ENCODE measurements at regions not wholly inside any gene's neighbourhood (a gene's known extent, or its start where the extent isn't known, plus 50 kb on each side); places are given as distances from the start of the nearest gene placed in this dataset.
"Not testable (repeated sequence)": the region's sequence is repeated elsewhere in the genome, so short reads cannot be mapped to it uniquely, and the experiment has no call there.

DNA sequence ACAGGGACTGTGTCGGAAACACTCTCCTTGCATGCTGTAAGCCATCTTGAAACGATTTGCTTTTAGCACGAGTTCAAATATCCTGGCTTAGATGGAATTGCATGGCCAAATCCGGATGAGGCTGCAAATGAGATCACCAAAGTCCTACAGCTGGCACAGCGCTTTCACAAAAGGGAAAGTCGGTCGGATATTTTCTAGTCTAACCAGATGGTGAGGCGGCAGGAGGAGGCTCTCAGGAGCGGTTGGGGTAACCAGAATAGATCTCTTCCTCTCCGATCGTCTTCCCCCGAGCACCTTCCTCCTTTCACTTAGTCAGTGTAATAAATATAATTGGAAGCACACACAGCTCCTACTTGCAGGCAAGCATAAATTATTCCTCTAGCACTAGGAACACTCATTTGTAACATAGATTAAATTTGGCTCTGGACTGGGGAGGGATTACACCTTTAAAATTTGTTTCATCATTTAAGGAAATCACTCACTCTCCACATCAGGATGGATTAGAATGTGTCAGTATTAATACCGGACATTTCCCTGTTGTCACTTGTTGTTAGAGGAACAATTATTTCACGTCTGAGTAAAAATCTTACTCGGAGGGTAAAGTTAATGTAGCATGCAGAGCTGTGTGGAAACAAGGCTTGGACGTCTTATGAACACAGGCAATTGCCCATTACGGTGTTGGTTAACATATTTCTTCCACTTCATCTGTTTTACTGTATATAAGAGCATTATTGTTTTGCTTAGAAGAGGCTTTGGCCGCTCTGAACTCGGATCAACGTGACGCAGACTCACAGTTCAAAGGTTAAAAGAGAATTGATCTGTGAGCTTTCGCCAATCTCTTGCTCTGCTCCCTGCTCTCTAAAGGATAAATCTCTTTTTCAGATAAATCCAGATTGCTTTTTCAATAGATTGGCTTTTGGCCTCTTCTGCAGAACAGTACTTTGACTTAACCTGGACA is 857.9 kb downstream of the TYW1 start:
- no peak for DNase-seq

- no peak for DNase-seq
These were observed 858.7 kb downstream of the TYW1 start for GRCh38 chr7:67855322-67855721.

DNA sequence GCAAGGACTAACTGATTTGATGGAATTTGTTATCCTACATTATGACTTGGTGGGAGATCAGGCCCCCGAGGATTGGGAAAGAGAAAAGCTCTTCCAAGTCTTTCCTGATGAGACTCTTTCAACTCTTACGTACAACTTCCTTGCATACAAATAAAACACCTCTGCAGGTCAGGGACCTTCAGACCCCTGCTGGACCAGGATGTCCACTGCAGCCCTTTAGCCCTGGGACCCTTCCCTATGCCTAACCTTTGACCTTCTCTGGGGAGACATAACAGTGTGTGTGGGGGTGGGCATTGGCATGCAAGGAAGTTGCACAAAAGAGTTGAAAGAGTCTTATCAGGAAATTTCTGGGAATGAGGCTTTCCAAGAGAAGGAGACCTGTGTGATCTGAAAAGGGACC is 859.4 kb downstream of the TYW1 start:
- no peak for DNase-seq

DNA sequence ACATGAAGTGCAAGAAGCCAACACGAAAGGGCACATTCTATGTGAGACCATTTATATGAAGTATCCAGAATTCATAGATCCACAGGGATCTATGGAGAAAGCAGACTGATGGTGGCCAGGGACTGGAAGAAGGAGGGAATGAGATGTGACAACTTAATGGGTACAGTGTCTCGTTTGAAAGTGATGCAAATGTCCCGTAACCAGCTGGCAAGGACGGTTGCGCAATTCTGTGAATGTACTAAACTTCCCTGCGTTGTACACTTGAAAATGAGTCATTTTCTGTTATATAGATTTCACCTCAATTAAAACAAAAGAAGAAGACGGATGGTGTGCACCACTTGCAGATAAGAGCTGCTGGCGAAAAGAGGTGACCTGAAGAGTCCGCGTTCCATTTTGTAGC is 861.1 kb downstream of the TYW1 start:
- no peak for DNase-seq

GRCh38 chr7:67858931-67859330 is 862.3 kb downstream of the TYW1 start:
- no peak for DNase-seq

DNA sequence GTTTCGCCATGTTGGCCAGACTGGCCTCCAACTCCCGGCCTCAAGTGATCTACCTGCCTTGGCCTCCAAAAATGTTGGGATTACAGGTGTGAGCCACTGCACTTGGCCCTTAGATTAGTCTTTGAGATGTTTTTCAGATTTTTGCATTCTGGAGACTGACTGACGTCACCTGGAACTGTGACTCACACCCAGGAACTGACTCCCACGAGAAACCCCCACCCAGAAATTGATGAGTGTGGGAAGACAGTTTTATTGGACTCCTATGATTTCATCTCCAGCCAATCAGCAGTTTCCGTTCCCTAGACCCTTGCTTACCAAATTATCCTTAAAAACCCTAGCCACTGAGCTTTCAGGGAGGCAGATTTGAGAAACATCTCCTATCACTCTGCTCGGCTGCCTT is 867.3 kb downstream of the TYW1 start:
- DNase-seq, result no peak

GRCh38 chr7:67866054-67866453 is 869.4 kb downstream of the TYW1 start:
- DNase-seq, result no peak

DNA sequence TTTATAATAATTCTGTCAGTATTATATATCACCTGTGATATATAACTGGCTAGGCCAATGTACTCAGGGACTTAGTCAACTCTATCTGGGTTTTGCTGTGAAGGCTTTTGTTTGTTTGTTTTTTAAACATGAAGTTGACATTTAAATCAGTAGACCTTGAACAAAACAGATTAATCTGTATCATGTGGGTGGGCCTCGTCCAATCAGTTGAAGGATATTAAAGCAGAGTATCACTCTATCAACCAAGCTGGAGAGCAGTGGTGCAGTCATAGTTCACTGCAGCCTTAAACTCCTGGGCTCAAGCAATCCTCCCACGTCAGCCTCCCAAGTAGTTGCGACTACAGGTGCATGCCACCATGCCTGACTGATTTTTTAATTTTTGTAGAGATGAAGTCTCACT is 870.2 kb downstream of the TYW1 start:
- DNase-seq, result no peak

DNA sequence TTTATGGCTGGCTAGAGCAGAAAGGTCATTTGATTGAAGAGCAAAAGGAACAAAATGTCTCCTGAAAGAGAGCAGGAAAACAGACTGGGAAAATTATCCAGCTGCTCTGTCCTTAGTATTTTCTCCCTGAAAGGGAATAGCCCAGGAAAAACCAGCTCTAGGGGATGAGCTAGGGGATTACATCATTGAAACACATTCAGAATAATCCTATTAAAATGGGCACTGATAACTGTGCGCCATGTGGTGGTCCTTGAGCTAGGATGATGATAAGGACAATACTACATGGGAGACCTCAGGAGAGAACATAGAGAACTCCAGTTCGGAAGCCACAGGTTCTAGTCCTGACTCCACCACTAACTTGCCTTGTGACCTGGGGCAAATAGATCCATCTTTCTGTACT is 873.8 kb downstream of the TYW1 start:
- no peak for DNase-seq

DNA sequence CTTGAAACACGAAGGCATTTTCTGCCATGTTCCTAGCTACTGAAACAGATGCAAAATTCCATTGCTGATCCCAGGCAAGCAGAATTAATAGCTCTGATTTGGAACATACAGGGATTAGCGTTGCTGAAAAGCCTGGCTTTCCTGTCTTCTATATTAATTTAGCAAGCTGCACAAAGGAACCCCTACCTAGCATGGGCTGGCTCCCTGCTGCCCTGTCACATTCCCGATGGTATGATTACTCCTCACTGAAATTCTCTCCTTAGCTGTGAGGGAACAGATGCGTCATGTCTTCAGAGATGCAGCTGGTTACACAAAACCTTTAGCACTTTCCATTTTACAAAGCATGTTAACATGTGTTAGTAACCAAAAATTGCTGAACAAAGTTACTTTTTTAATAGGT is 878.9 kb downstream of the TYW1 start:
- no peak for DNase-seq

DNA sequence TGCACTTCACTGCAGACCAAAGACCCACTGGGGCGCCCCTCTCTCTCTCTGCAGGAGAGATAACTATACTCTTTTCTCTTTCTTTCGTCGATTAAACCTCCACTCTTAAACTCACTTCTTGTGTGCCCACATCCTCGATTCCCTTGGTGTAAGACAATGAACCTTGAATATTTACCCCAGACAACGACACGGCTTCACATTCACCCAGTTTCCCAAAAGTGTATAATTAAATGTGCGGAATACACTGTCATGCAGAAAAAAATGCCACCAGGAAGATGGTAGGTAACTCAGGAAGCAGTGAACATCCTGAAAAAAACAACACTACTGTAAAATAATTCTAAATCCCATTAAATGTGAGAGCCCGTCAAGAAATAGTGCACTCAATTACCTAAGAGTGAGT is 882.2 kb downstream of the TYW1 start:
- no peak for DNase-seq

- DNase-seq, result no peak
These were observed 886.2 kb downstream of the TYW1 start for GRCh38 chr7:67882843-67883242.

- no peak for DNase-seq
These were observed 893.7 kb downstream of the TYW1 start for GRCh38 chr7:67890316-67890715.

GRCh38 chr7:67894746-67895145 is 898.1 kb downstream of the TYW1 start:
- no peak for DNase-seq

DNA sequence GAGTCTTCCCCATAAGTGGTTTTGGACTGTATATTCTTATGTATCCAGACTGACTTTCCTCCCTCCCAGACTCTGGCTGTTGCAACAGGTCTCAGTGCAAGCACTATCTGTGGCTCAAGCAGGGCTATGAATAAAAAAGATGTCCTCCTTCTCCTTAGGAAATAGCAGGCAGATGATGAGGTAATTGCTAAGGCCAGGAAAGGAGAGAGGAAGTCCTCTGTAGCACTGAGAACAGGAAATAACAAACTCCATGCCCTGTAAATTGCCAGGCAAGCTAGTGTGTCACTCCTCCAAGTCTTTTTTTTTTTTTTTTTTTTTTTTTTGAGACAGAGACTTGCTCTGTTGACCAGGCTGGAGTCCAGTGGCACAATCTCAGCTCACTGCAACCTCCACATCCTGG is 900.1 kb downstream of the TYW1 start:
- no peak for DNase-seq

- no peak for DNase-seq
These were observed 903.8 kb downstream of the TYW1 start for GRCh38 chr7:67900456-67900855.

DNA sequence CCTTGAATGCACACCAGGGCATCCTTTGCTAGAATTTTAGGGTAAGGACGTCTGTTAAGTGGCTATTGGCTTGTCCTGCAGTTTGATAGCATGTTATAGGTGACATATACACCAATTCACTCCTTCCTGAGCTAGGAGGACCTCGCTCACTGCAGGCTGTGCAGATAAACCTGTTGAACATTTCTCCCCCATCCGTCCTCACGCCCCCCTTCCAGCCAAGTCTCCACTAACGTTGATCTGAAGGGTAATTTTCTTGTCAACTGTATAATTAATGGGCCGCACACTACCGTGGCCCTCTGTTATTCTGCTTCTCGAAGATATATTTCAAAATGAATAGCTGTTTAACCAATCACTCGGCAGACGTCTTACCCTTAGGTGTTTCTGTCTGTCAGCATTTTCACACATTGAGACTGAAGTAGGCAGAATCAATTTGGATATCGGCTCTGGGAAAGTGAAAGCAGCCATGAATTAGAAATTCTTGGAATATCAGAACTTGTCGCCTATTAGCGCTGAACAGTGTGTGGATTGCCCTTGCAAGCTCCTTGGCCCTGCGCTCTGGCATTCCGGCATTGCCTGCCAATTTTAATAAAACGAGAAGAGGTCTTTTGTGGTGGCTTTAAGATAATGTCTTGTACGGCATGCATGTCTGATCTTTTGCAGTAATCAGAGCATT is 905.3 kb downstream of the TYW1 start:
- DNase-seq, result no peak

GRCh38 chr7:67907792-67908191 is 911.2 kb downstream of the TYW1 start:
- DNase-seq, result no peak

DNA sequence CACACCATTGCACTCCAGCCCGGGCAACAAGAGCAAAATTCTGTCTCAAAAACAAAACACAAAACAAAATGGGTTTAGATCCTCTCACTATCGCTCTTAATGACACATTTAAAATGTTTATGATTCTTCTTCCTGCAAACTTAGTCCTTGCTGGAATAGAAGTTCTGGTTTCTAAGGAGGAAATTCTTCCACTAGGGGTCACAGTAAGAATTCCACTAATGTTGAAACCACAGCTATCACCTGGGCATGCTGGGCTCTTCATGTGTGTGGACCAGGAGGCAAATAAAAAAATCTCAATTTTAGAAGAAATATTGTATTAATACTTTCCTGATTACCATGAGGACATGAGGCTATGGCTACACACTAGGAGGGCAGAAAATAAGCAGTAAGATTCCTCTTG is 915.8 kb downstream of the TYW1 start:
- DNase-seq, result no peak

- DNase-seq, result no peak
These were observed 917.0 kb downstream of the TYW1 start for GRCh38 chr7:67913604-67914003.

DNA sequence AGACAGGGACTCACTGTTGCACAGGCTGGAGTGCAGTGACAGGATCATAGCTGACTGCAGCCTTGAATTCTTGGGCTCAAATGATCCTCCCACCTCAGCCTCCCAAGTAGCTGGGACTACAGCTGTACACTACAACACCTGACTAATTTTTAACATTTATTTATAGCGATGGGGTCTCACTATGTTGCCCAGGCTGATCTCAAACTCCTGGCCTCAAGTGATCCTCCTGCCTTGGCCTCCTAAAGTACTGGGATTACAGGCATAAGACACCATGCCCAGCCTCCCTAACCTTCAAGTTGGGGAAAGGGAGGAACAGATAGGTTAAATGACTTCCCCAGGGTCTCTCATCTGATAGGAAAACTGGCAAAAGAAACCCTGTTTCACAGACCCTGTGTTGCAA is 919.5 kb downstream of the TYW1 start:
- DNase-seq, result not testable (repeated sequence)

DNA sequence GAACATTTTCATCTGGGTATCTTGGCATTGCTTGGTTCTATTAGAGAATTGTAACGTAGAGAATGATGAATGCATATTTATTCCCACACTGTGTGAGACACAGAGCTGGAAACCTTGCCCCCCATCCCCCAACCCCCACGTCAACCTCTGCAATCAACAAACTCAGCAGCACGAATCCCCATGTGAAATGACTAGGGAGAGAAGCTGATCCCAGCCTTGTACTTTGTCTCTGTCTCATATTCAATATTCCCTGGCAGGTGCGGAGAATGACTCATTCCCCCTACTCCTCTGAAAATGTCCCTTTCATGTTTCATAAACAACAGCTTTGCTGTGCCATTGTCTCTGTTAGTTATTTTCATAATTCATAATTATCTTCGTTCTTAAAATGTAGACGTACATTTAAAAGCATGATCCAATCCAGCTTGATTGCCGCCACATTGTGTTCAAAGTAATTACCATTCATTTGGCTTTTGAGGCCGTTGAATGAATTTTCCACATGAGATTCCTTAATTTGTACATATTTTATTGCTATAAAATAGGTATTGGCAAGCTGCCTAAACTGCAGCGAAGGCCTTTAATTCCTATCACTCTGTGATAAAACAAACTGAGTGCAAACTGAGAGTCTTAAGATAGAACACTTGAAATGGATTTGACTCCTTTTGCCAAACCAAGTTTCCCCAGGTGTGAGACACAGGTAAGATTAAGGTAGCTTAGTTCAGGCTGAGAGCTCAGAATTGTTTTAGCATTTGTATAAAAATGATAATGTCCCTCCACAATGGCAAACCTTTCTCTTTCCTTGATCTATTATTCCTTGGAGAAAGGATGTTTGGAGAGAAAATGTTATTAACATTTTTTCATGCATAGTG is 920.2 kb downstream of the TYW1 start:
- DNase-seq, result no peak

- no peak for DNase-seq
These were observed 920.8 kb downstream of the TYW1 start for GRCh38 chr7:67917437-67917755.
